ENCODE measurements at regions not wholly inside any gene's neighbourhood (a gene's known extent, or its start where the extent isn't known, plus 50 kb on each side); places are given as distances from the start of the nearest gene placed in this dataset.

GRCh38 chr15:38682363-38682762 is 117.7 kb upstream of the RASGRP1 start:
- H3K9ac ChIP-seq: no peak overlapping the region
- ChIA-PET POLR2A (interaction anchor here (1.0 kb wide), 1 partner anchor 242 kb away, joined by 3 read pairs; no protein-coding TSS in a partner anchor), CTCF (interaction anchor here (0.5 to 3.7 kb wide), 20 partner anchors 8 to 1066 kb away, joined by 3 to 56 read pairs (median 4); partner anchors contain the start of gene RASGRP1)
- H3K9me2 ChIP-seq: no peaks in the 10 kb centered on the region
- no peaks in the 10 kb centered on the region; the same call in 1 of the 2 replicates for H3K27me3 ChIP-seq (ENCODE audit: insufficient read depth)
- H3K36me3 ChIP-seq (replicated peaks in 1 of 2; ENCODE audit: control insufficient read depth in 1 of 2, insufficient read depth in 2 of 2, low read length in 1 of 2): no peaks in the 10 kb centered on the region
- no peak overlapping the region for H3K27ac ChIP-seq (ENCODE audit: low read depth in 2 of 2, low read length in 1 of 2)
- no peak overlapping the region for H2AFZ ChIP-seq (ENCODE audit: low read depth)
- DNase-seq: no peak
- H3K9me3 ChIP-seq: no peaks in the 10 kb centered on the region
- H3K4me1 ChIP-seq (ENCODE audit: control insufficient read depth in 1 of 2, insufficient read depth in 2 of 2, low read depth in 1 of 2, low read length in 1 of 2): peaks cover 0 to 4% of the 10 kb centered on the region in 2 experiments; a peak in 2 of 4 replicates
- H3F3A ChIP-seq (replicated peaks; ENCODE audit: insufficient read depth): no peaks in the 10 kb centered on the region
- no peak overlapping the region for H3K4me2 ChIP-seq
- no peaks in the 10 kb centered on the region for H4K20me1 ChIP-seq (ENCODE audit: insufficient read depth)
- H3K79me2 ChIP-seq (ENCODE audit: insufficient read depth): no peaks in the 10 kb centered on the region
- TF ChIP-seq IRF3 (IDR thresholded peaks at IDR 0.05; ENCODE audit: low read depth, low read length) (no peak), MEF2A (IDR thresholded peaks at IDR 0.05; ENCODE audit: borderline replicate concordance, low read depth) (no peak), TAF1 (IDR thresholded peaks at IDR 0.05; ENCODE audit: borderline replicate concordance, low read depth, low read length) (no peak), CTCF (IDR thresholded peaks at IDR 0.05) (no peak), NFIC (IDR thresholded peaks at IDR 0.05; ENCODE audit: borderline replicate concordance) (no peak), NRF1 (IDR thresholded peaks at IDR 0.05; ENCODE audit: low read depth, low read length) (no peak), GABPA (IDR thresholded peaks at IDR 0.05; ENCODE audit: low read depth) (no peak), FOSL2 (IDR thresholded peaks at IDR 0.05; ENCODE audit: borderline replicate concordance, low read depth) (no peak), CHD2 (IDR thresholded peaks at IDR 0.05; ENCODE audit: low read length, partially characterized antibody) (no peak), EZH2phosphoT487 (IDR thresholded peaks at IDR 0.05; ENCODE audit: borderline replicate concordance, low read depth) (no peak), RCOR1 (IDR thresholded peaks at IDR 0.05; ENCODE audit: low read length) (no peak), ZBTB33 (IDR thresholded peaks at IDR 0.05; ENCODE audit: borderline replicate concordance, low read depth) (no peak), EP300 (IDR thresholded peaks at IDR 0.05; ENCODE audit: borderline replicate concordance in 1 of 2, low read depth in 1 of 2, low read length in 1 of 2) (no peak), POLR2AphosphoS5 (IDR thresholded peaks at IDR 0.05; ENCODE audit: low read depth, low read length) (no peak), MAX (IDR thresholded peaks at IDR 0.05; ENCODE audit: low read depth) (no peak)
- 21% methylated on average over 3 of the region's 3 CpGs for WGBS (ENCODE audit: low lambda C conversion rate)
- no peak overlapping the region for H3K4me3 ChIP-seq (ENCODE audit: low read depth in 2 of 2, low read length in 1 of 2)

Data from SK-N-SH (cell line).